Peyer's patch (tissue), 4 donors: ENCODE measurements at regions not wholly inside any gene's neighbourhood (a gene's known extent, or its start where the extent isn't known, plus 50 kb on each side); places are given as distances from the start of the nearest gene placed in this dataset.

Experiments
- CTCF ChIP-seq, 6 experiments: fragments of 450-650 bp in 4 of 6; fragments of 200-600 bp in 2 of 6; sonication (generic) in 1 of 6; IDR thresholded peaks; one replicate each; pipeline ENCODE4 v1.5.1; 2017 to 2019; ENCODE audit warnings: antibody characterized with exemption in 6 of 6, mild to moderate bottlenecking in 3 of 6, moderate library complexity in 1 of 6
- POLR2A ChIP-seq, 2 donors: fragments of 450-650 bp; IDR thresholded peaks; one replicate each; pipeline ENCODE4 v1.5.1; 2017; ENCODE audit warnings: antibody characterized with exemption in 2 of 2, mild to moderate bottlenecking in 2 of 2, moderate library complexity in 2 of 2

DNA sequence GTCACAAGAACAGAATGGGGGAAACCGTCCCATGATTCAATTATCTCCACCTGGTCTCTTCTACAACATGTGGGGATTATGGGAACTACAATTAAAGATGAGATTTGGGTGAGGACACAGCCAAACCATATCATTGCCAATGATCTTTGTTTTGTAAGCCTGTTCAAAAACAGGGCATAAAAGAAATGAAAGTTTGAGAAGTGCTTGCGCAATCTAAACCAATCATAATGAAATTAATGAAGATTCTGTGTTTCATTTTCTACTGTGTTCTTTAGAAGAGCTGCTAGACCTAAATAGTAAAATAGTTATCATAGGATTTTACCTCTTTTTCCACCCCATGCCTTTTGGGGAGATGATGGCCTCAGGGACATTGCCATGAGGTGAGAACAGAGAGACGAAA lies 761.3 kb downstream of the HDGFL1 start:
- TF ChIP-seq POLR2A (IDR thresholded peaks at IDR 0.05) (no peak), CTCF (IDR thresholded peaks at IDR 0.05) (no peak)
